Gastrocnemius medialis (tissue), 4 donors: ENCODE measurements at regions not wholly inside any gene's neighbourhood (a gene's known extent, or its start where the extent isn't known, plus 50 kb on each side); places are given as distances from the start of the nearest gene placed in this dataset.

ENCODE experiments used
- ATAC-seq, 2 donors: fragments of 150-250 bp; one replicate each; pipeline ENCODE4 v1.9.1; 2016
- DNase-seq, 2 donors: peaks; one replicate each; pipeline ENCODE4 v3.0.0-alpha.2; 2019
- H3K27ac ChIP-seq, 4 donors: fragments of 200-600 bp; sonication (generic); 1 replicate in 1 of 4; 2 replicates in 3 of 4; pipeline ENCODE4 v1.5.1; 2016 to 2018; ENCODE audit warnings: mild to moderate bottlenecking in 2 of 4, moderate library complexity in 1 of 4
- H3K27me3 ChIP-seq, 3 donors: fragments of 200-600 bp; sonication (generic) in 2 of 3; 1 replicate in 1 of 3; 2 replicates in 2 of 3; pipeline versions ENCODE4 v1.5.1 to v1.6.0; 2016 to 2019; ENCODE audit warnings: mild to moderate bottlenecking in 1 of 3, moderate library complexity in 1 of 3
- H3K36me3 ChIP-seq, 2 donors: fragments of 200-600 bp; sonication (generic) in 1 of 2; one replicate each; pipeline ENCODE4 v1.5.1; 2017 to 2018
- H3K4me1 ChIP-seq, 2 donors: fragments of 200-600 bp; sonication (generic) in 1 of 2; one replicate each; pipeline ENCODE4 v1.5.1; 2016 to 2017; ENCODE audit warnings: mild to moderate bottlenecking in 2 of 2
- H3K4me3 ChIP-seq, 4 donors: fragments of 200-600 bp; sonication (generic) in 3 of 4; 1 replicate in 1 of 4; 2 replicates in 3 of 4; pipeline ENCODE4 v1.5.1; 2016 to 2019; ENCODE audit warnings: mild to moderate bottlenecking in 2 of 4
- H3K9me3 ChIP-seq, 3 donors: fragments of 200-600 bp; sonication (generic) in 2 of 3; 1 replicate in 1 of 3; 2 replicates in 2 of 3; pipeline ENCODE4 v1.5.1; 2016 to 2019
- CTCF ChIP-seq, 5 experiments: fragments of 450-650 bp in 3 of 5; fragments of 200-600 bp in 2 of 5; sonication (generic) in 2 of 5; IDR thresholded peaks in 4 of 5; conservative IDR thresholded peaks in 1 of 5; 1 replicate in 4 of 5; 2 replicates in 1 of 5; pipeline ENCODE4 v1.5.1; 2016 to 2019; ENCODE audit warnings: antibody characterized with exemption in 5 of 5, mild to moderate bottlenecking in 3 of 5, moderate library complexity in 3 of 5
- POLR2A ChIP-seq, 2 donors: fragments of 450-650 bp; IDR thresholded peaks; one replicate each; pipeline ENCODE4 v1.6.1; 2017; ENCODE audit warnings: antibody characterized with exemption in 2 of 2, mild to moderate bottlenecking in 2 of 2, moderate library complexity in 2 of 2
- in situ Hi-C, 4 donors: fragments of 200-750 bp; cut with MboI; loops; one replicate each; pipeline versions ENCODE4 v1.15.0 to v1.8.0; 2017; ENCODE audit warnings: low sequenced_read_pairs in 4 of 4
- intact Hi-C: fragments of 100-400 bp; cut with DNase I; formaldehyde crosslinking; loops from one replicate; pipeline ENCODE4 v1.15.1; 2023; ENCODE audit warnings: low total_unique reads

GRCh38 chr2:237030382-237030781 is 55.3 kb upstream of the COPS8 start:
- H3K27ac ChIP-seq: no peak overlapping the region
- DNase-seq (no peak), ATAC-seq (no peak)
- H3K9me3 ChIP-seq: no peaks in the 10 kb centered on the region
- H3K4me1 ChIP-seq: no peaks in the 10 kb centered on the region
- in situ Hi-C loops (no loop called here), intact Hi-C loops (no loop called here)
- TF ChIP-seq POLR2A (IDR thresholded peaks at IDR 0.05): no peak
- no peak for TF ChIP-seq CTCF (IDR thresholded peaks at IDR 0.05 in 4 of 5, conservative IDR thresholded peaks at IDR 0.05 in 1 of 5)
- H3K27me3 ChIP-seq: no peaks in the 10 kb centered on the region
- no peaks in the 10 kb centered on the region for H3K36me3 ChIP-seq
- no peak overlapping the region for H3K4me3 ChIP-seq

GRCh38 chr2:237033536-237034060 is 52.1 kb upstream of the COPS8 start:
- Histone ChIP-seq H3K4me3 (no peak overlapping the region), H3K9me3 (no peaks in the 10 kb centered on the region), H3K27me3 (no peaks in the 10 kb centered on the region), H3K36me3 (no peaks in the 10 kb centered on the region), H3K27ac (no peak overlapping the region), H3K4me1 (no peaks in the 10 kb centered on the region)
- DNase-seq (no peak), ATAC-seq (no peak)
- intact Hi-C loops (no loop called here), in situ Hi-C loops (no loop called here)
- TF ChIP-seq CTCF (IDR thresholded peaks at IDR 0.05 in 4 of 5, conservative IDR thresholded peaks at IDR 0.05 in 1 of 5): no peak
- no peak for TF ChIP-seq POLR2A (IDR thresholded peaks at IDR 0.05)

- H3K27ac ChIP-seq: no peak overlapping the region
- no peaks in the 10 kb centered on the region for H3K27me3 ChIP-seq
- intact Hi-C loops: no loop called here
- no peaks in the 10 kb centered on the region for H3K9me3 ChIP-seq
- in situ Hi-C loops: no loop called here
- H3K4me3 ChIP-seq: no peak overlapping the region
- H3K4me1 ChIP-seq: no peaks in the 10 kb centered on the region
- no peak for DNase-seq
- no peaks in the 10 kb centered on the region for H3K36me3 ChIP-seq
- no peak for ATAC-seq
- TF ChIP-seq CTCF (IDR thresholded peaks at IDR 0.05 in 4 of 5, conservative IDR thresholded peaks at IDR 0.05 in 1 of 5): no peak
- TF ChIP-seq POLR2A (IDR thresholded peaks at IDR 0.05): no peak
Measured at GRCh38 chr2:237035781-237036475, 49.8 kb upstream of the COPS8 start.
